Progenitor cell of endocrine pancreas (in vitro differentiated cells): ENCODE measurements at regions not wholly inside any gene's neighbourhood (a gene's known extent, or its start where the extent isn't known, plus 50 kb on each side); places are given as distances from the start of the nearest gene placed in this dataset.

Experiments
- DNase-seq: peaks from one replicate; pipeline ENCODE4 v3.0.0; 2021; ENCODE audit warnings: low spot score; ENCODE audit not compliant: unreplicated experiment
- H3K27ac Mint-ChIP-seq: 2 replicates; pipeline ENCODE4 v1.8.0; 2021; ENCODE audit warnings: mild to moderate bottlenecking, moderate library complexity, mixed read lengths
- H3K27me3 Mint-ChIP-seq: 2 replicates; pipeline ENCODE4 v1.8.0; 2021; ENCODE audit warnings: mixed read lengths
- H3K36me3 Mint-ChIP-seq: 2 replicates; pipeline ENCODE4 v1.8.0; 2022; ENCODE audit warnings: mixed read lengths; ENCODE audit not compliant: insufficient read depth
- H3K4me1 Mint-ChIP-seq: 2 replicates; pipeline ENCODE4 v1.8.0; 2021; ENCODE audit warnings: low read depth, mixed read lengths
- H3K4me3 Mint-ChIP-seq: 2 replicates; pipeline ENCODE4 v1.8.0; 2021; ENCODE audit warnings: low read depth, mild to moderate bottlenecking, moderate library complexity, mixed read lengths
- H3K9me3 Mint-ChIP-seq: 2 replicates; pipeline ENCODE4 v1.8.0; 2021; ENCODE audit warnings: low read depth, mixed read lengths
- CTCF ChIP-seq: fragments of 200-600 bp; sonication (generic); IDR thresholded peaks from one replicate; pipeline ENCODE4 v1.5.0; 2021; ENCODE audit warnings: antibody characterized with exemption, mild to moderate bottlenecking; ENCODE audit not compliant: unreplicated experiment

- no peaks in the 10 kb centered on the region for H3K4me1 Mint-ChIP-seq
Measured at GRCh38 chr6:103455275-103455674, 1404.4 kb downstream of the HACE1 start.

GRCh38 chr6:103409475-103409874, 1450.2 kb downstream of the HACE1 start:
- Mint-ChIP-seq H3K4me3 (no peak overlapping the region), H3K27ac (no peak overlapping the region), H3K27me3 (no peaks in the 10 kb centered on the region), H3K9me3 (no peaks in the 10 kb centered on the region), H3K4me1 (no peaks in the 10 kb centered on the region), H3K36me3 (no peaks in the 10 kb centered on the region)
- DNase-seq: no peak
- no peak for TF ChIP-seq CTCF

More at GRCh38 chr6:103455275-103455674, 1404.4 kb downstream of the HACE1 start:
- H3K9me3 Mint-ChIP-seq: peaks cover 3% of the 10 kb centered on the region
- H3K27me3 Mint-ChIP-seq: no peaks in the 10 kb centered on the region
- H3K27ac Mint-ChIP-seq: no peak overlapping the region
- no peak overlapping the region for H3K4me3 Mint-ChIP-seq
- no peak for TF ChIP-seq CTCF
- H3K36me3 Mint-ChIP-seq: no peaks in the 10 kb centered on the region
- DNase-seq: no peak

- no peak overlapping the region for H3K4me3 Mint-ChIP-seq
- no peak overlapping the region for H3K27ac Mint-ChIP-seq
- TF ChIP-seq CTCF: no peak
- H3K9me3 Mint-ChIP-seq: no peaks in the 10 kb centered on the region
- no peaks in the 10 kb centered on the region for H3K27me3 Mint-ChIP-seq
- DNase-seq: no peak
- H3K36me3 Mint-ChIP-seq: no peaks in the 10 kb centered on the region
- H3K4me1 Mint-ChIP-seq: no peaks in the 10 kb centered on the region
Measured at GRCh38 chr6:103405321-103405720, 1454.4 kb downstream of the HACE1 start.

- H3K4me3 Mint-ChIP-seq: no peak overlapping the region
Measured at GRCh38 chr6:103404799-103405198, 1454.9 kb downstream of the HACE1 start.

GRCh38 chr6:103396768-103397167, 1463.0 kb downstream of the HACE1 start:
- TF ChIP-seq CTCF: no peak
- no peaks in the 10 kb centered on the region for H3K27me3 Mint-ChIP-seq
- no peaks in the 10 kb centered on the region for H3K36me3 Mint-ChIP-seq
- no peak overlapping the region for H3K27ac Mint-ChIP-seq
- DNase-seq: no peak
- no peak overlapping the region for H3K4me3 Mint-ChIP-seq
- H3K9me3 Mint-ChIP-seq: peaks cover 9% of the 10 kb centered on the region
- no peaks in the 10 kb centered on the region for H3K4me1 Mint-ChIP-seq

More at GRCh38 chr6:103404799-103405198, 1454.9 kb downstream of the HACE1 start:
- TF ChIP-seq CTCF: no peak
- DNase-seq: no peak
- Mint-ChIP-seq H3K36me3 (no peaks in the 10 kb centered on the region), H3K4me1 (no peaks in the 10 kb centered on the region), H3K27ac (no peak overlapping the region), H3K27me3 (no peaks in the 10 kb centered on the region), H3K9me3 (no peaks in the 10 kb centered on the region)
